PC-3 (cell line): ENCODE measurements at regions not wholly inside any gene's neighbourhood (a gene's known extent, or its start where the extent isn't known, plus 50 kb on each side); places are given as distances from the start of the nearest gene placed in this dataset.

Experiments
- ATAC-seq: fragments of 200-7000 bp; cut with Tn5 transposase; 2 replicates; pipeline ENCODE4 v1.9.1; 2020; ENCODE audit warnings: mild to moderate bottlenecking, moderate library complexity
- BruUV-seq: library from RNA; stranded (reverse); fragments of 400-500 nt; replicated peaks from 2 replicates; lab custom pipeline; 2021; lab: Mats Ljungman, UMichigan
- CTCF ChIA-PET: fragments of 300-600 bp; sonication (Branson Sonifier 250); formaldehyde crosslinking; loops from one replicate; lab custom pipeline; 2022; ENCODE audit warnings: antibody characterized with exemption; lab: Charles Lee
- POLR2A ChIA-PET: fragments of 300-600 bp; sonication (Branson Sonifier 250); formaldehyde crosslinking; loops from one replicate; lab custom pipeline; 2022; ENCODE audit warnings: antibody characterized with exemption; ENCODE audit not compliant: unreplicated experiment; lab: Charles Lee
- DNase-seq: peaks from one replicate; pipeline ENCODE4 v3.0.0-alpha.2; 2015
- H2AFZ ChIP-seq: fragments of 300-600 bp; sonication (generic); 2 replicates; pipeline ENCODE4 v1.6.0; 2016; ENCODE audit warnings: antibody characterized with exemption, low read length
- H3F3A ChIP-seq: fragments of 300-600 bp; sonication (generic); one replicate; pipeline ENCODE4 v1.6.0; 2017; ENCODE audit warnings: antibody characterized with exemption, low read length, control low read depth, mild to moderate bottlenecking; ENCODE audit not compliant: unreplicated experiment
- H3K27ac ChIP-seq: fragments of 300-600 bp; sonication (generic); 2 replicates; pipeline ENCODE4 v1.5.1; 2016; ENCODE audit warnings: mild to moderate bottlenecking, low read length
- H3K27me3 ChIP-seq: fragments of 300-600 bp; sonication (generic); 2 replicates; pipeline ENCODE4 v1.6.1; 2016; ENCODE audit warnings: low read length, mixed read lengths
- H3K36me3 ChIP-seq: fragments of 300-600 bp; sonication (generic); 2 replicates; pipeline ENCODE4 v1.6.1; 2016; ENCODE audit warnings: low read depth, mixed run types, low read length, mixed read lengths
- H3K4me1 ChIP-seq: fragments of 300-600 bp; sonication (generic); 2 replicates; pipeline ENCODE4 v1.5.1; 2016; ENCODE audit warnings: low read length; ENCODE audit not compliant: insufficient read depth
- H3K4me2 ChIP-seq: fragments of 300-600 bp; sonication (generic); 2 replicates; pipeline ENCODE4 v1.6.0; 2016; ENCODE audit warnings: low read length
- H3K4me3 ChIP-seq: fragments of 300-600 bp; sonication (generic); 2 replicates; pipeline ENCODE4 v1.5.1; 2016; ENCODE audit warnings: mild to moderate bottlenecking, low read length, mixed read lengths
- H3K79me2 ChIP-seq: fragments of 300-600 bp; sonication (generic); 2 replicates; pipeline ENCODE4 v1.6.1; 2017; ENCODE audit warnings: low read length, mixed read lengths
- H3K9ac ChIP-seq: fragments of 300-600 bp; sonication (generic); 2 replicates; pipeline ENCODE4 v1.6.0; 2016; ENCODE audit warnings: mild to moderate bottlenecking, low read length
- H3K9me2 ChIP-seq: fragments of 300-600 bp; sonication (generic); replicated peaks from 2 replicates; pipeline ENCODE4 v1.6.1; 2016; ENCODE audit warnings: mixed run types, low read length, mixed read lengths
- H3K9me3 ChIP-seq: fragments of 300-600 bp; sonication (generic); 2 replicates; pipeline ENCODE4 v1.6.1; 2016; ENCODE audit warnings: low read length, mixed read lengths
- H4K20me1 ChIP-seq: fragments of 300-600 bp; sonication (generic); 2 replicates; pipeline ENCODE4 v1.6.1; 2016; ENCODE audit warnings: low read length, mixed read lengths
- CTCF ChIP-seq: fragments of 300-600 bp; sonication (generic); conservative IDR thresholded peaks from 2 replicates; pipeline ENCODE4 v1.5.1; 2017; ENCODE audit warnings: antibody characterized with exemption, low read depth, mild to moderate bottlenecking, low read length
- EZH2 ChIP-seq: fragments of 300-600 bp; sonication (generic); IDR thresholded peaks from one replicate; pipeline ENCODE4 v1.6.1; 2017; ENCODE audit warnings: antibody characterized with exemption, mild to moderate bottlenecking, low read length; ENCODE audit not compliant: unreplicated experiment
- EZH2phosphoT487 ChIP-seq: fragments of 300-600 bp; sonication (generic); IDR thresholded peaks from 2 replicates; pipeline ENCODE4 v1.6.1; 2018; ENCODE audit warnings: mild to moderate bottlenecking, antibody characterized with exemption, low read length, borderline replicate concordance
- intact Hi-C: fragments of 100-400 bp; cut with micrococcal nuclease; formaldehyde crosslinking; loops from 2 replicates; pipeline ENCODE4 v1.9.0; 2023

GRCh38 chrX:109862433-109862832, 129.4 kb upstream of the ACSL4 start:
- Histone ChIP-seq H3K9me3 (no peaks in the 10 kb centered on the region), H3K36me3 (no peaks in the 10 kb centered on the region), H3K27ac (no peak overlapping the region), H3F3A (no peaks in the 10 kb centered on the region), H3K4me2 (no peak overlapping the region), H3K9ac (no peak overlapping the region), H3K4me3 (no peak overlapping the region), H3K4me1 (peaks cover 5% of the 10 kb centered on the region; the same call in 1 of the 2 replicates), H3K27me3 (no peaks in the 10 kb centered on the region), H3K9me2 (no peaks in the 10 kb centered on the region), H4K20me1 (no peaks in the 10 kb centered on the region), H2AFZ (no peak overlapping the region), H3K79me2 (no peaks in the 10 kb centered on the region)
- intact Hi-C loops = no loop called here
- BruUV-seq = no TSS peak
- DNase-seq (peak; percentile 55), ATAC-seq (peak; percentile 64)
- TF ChIP-seq CTCF (no peak), EZH2 (no peak), EZH2phosphoT487 (no peak)
- ChIA-PET POLR2A (no interaction called here), CTCF (no interaction called here)

- Histone ChIP-seq H3K36me3 (no peaks in the 10 kb centered on the region), H4K20me1 (no peaks in the 10 kb centered on the region), H3K27me3 (no peaks in the 10 kb centered on the region), H3F3A (no peaks in the 10 kb centered on the region), H2AFZ (no peak overlapping the region), H3K27ac (no peak overlapping the region), H3K79me2 (no peaks in the 10 kb centered on the region), H3K4me3 (no peak overlapping the region), H3K9me2 (no peaks in the 10 kb centered on the region), H3K9ac (no peak overlapping the region), H3K4me2 (no peak overlapping the region), H3K9me3 (no peaks in the 10 kb centered on the region), H3K4me1 (peaks cover 5% of the 10 kb centered on the region; the same call in 1 of the 2 replicates)
- POLR2A ChIA-PET = no interaction called here
- intact Hi-C loops = no loop called here
- CTCF ChIA-PET = no interaction called here
- ATAC-seq = no peak
- no peak for TF ChIP-seq EZH2
- TF ChIP-seq EZH2phosphoT487 = no peak
- TF ChIP-seq CTCF = no peak
- DNase-seq = no peak
- no TSS peak for BruUV-seq
These were observed 130.8 kb upstream of the ACSL4 start for GRCh38 chrX:109863811-109864210.

GRCh38 chrX:109871121-109871888, 131.6 kb upstream of the TMEM164 start:
- no peaks in the 10 kb centered on the region for H3K79me2 ChIP-seq
- CTCF ChIA-PET = no interaction called here
- no peaks in the 10 kb centered on the region for H3F3A ChIP-seq
- BruUV-seq = no TSS peak
- H2AFZ ChIP-seq = no peak overlapping the region
- no peaks in the 10 kb centered on the region for H3K9me2 ChIP-seq
- no peak overlapping the region for H3K27ac ChIP-seq
- H3K9ac ChIP-seq = no peak overlapping the region
- DNase-seq = no peak
- H3K4me3 ChIP-seq = no peak overlapping the region
- H3K4me2 ChIP-seq = no peak overlapping the region
- no peaks in the 10 kb centered on the region for H3K36me3 ChIP-seq
- POLR2A ChIA-PET = no interaction called here
- H4K20me1 ChIP-seq = no peaks in the 10 kb centered on the region
- H3K9me3 ChIP-seq = no peaks in the 10 kb centered on the region
- H3K4me1 ChIP-seq = no peaks in the 10 kb centered on the region; the same call in 1 of the 2 replicates
- TF ChIP-seq EZH2phosphoT487 (no peak), EZH2 (no peak), CTCF (no peak)
- H3K27me3 ChIP-seq = no peaks in the 10 kb centered on the region
- intact Hi-C loops = no loop called here
- no peak for ATAC-seq
